OCI-LY7 (cell line): ENCODE measurements at regions not wholly inside any gene's neighbourhood (a gene's known extent, or its start where the extent isn't known, plus 50 kb on each side); places are given as distances from the start of the nearest gene placed in this dataset.

Experiments
- BruUV-seq: library from RNA; stranded (reverse); fragments of 400-500 nt; replicated peaks from 2 replicates; lab custom pipeline; 2021; lab: Mats Ljungman, UMichigan
- CTCF ChIA-PET: fragments of 300-600 bp; sonication (Branson Sonifier 250); formaldehyde crosslinking; loops from one replicate; lab custom pipeline; 2022; ENCODE audit warnings: antibody characterized with exemption; ENCODE audit not compliant: unreplicated experiment; lab: Charles Lee
- POLR2A ChIA-PET: fragments of 300-600 bp; sonication (Branson Sonifier 250); formaldehyde crosslinking; loops from one replicate; lab custom pipeline; 2022; ENCODE audit warnings: antibody characterized with exemption; lab: Charles Lee
- DNase-seq: peaks from one replicate; pipeline ENCODE4 v3.0.0-alpha.2; 2015; ENCODE audit warnings: low spot score
- H2AFZ ChIP-seq: fragments of 200-600 bp; sonication (generic), shearing (Covaris generic); 2 replicates; pipeline ENCODE4 v1.6.1; 2014; ENCODE audit warnings: mild to moderate bottlenecking, antibody characterized with exemption, low read length, moderate library complexity
- H3K27ac ChIP-seq: fragments of 200-600 bp; sonication (generic); 2 replicates; pipeline ENCODE4 v1.5.1; 2014; ENCODE audit warnings: mixed run types, low read depth, mild to moderate bottlenecking, moderate library complexity, low read length, inconsistent platforms; ENCODE audit not compliant: poor library complexity, severe bottlenecking
- H3K36me3 ChIP-seq: fragments of 200-600 bp; sonication (generic); 2 replicates; pipeline ENCODE4 v1.6.1; 2014; ENCODE audit warnings: mild to moderate bottlenecking, antibody characterized with exemption, low read length, moderate library complexity, mixed read lengths; ENCODE audit not compliant: insufficient read depth
- H3K4me1 ChIP-seq: fragments of 200-600 bp; sonication (generic); 2 replicates; pipeline ENCODE4 v1.5.1; 2014; ENCODE audit warnings: mild to moderate bottlenecking, low read length; ENCODE audit not compliant: insufficient read depth, poor library complexity, severe bottlenecking
- H3K4me2 ChIP-seq: fragments of 200-600 bp; sonication (generic); 2 replicates; pipeline ENCODE4 v1.6.1; 2014; ENCODE audit warnings: mild to moderate bottlenecking, low read length
- H3K4me3 ChIP-seq: fragments of 200-600 bp; sonication (generic); 2 replicates; pipeline ENCODE4 v1.5.1; 2014; ENCODE audit warnings: mild to moderate bottlenecking, low read depth, low read length; ENCODE audit not compliant: poor library complexity, severe bottlenecking
- H3K79me2 ChIP-seq: fragments of 200-600 bp; sonication (generic); 2 replicates; pipeline ENCODE4 v1.6.1; 2016; ENCODE audit warnings: low read depth, mild to moderate bottlenecking, low read length, moderate library complexity, mixed read lengths; ENCODE audit not compliant: insufficient read depth
- H3K9me2 ChIP-seq: fragments of 200-600 bp; sonication (generic); 2 replicates; pipeline ENCODE4 v1.6.1; 2016; ENCODE audit warnings: mild to moderate bottlenecking, low read length, mixed read lengths; ENCODE audit not compliant: insufficient read depth
- H3K9me3 ChIP-seq: fragments of 200-600 bp; sonication (generic); 2 replicates; pipeline ENCODE4 v1.6.1; 2014; ENCODE audit warnings: mild to moderate bottlenecking, mixed run types, low read length, mixed read lengths
- H4K20me1 ChIP-seq: fragments of 200-600 bp; sonication (generic); 2 replicates; pipeline ENCODE4 v1.6.1; 2014; ENCODE audit warnings: mild to moderate bottlenecking, antibody characterized with exemption, low read length, moderate library complexity, mixed read lengths; ENCODE audit not compliant: insufficient read depth
- CTCF ChIP-seq: fragments of 200-600 bp; sonication (generic); conservative IDR thresholded peaks from 2 replicates; pipeline ENCODE4 v1.5.1; 2014; ENCODE audit warnings: mild to moderate bottlenecking, antibody characterized with exemption, low read length, moderate library complexity, mixed read lengths
- EZH2phosphoT487 ChIP-seq: fragments of 200-600 bp; sonication (generic); IDR thresholded peaks from 2 replicates; pipeline ENCODE4 v1.6.1; 2018; ENCODE audit warnings: low read depth, borderline replicate concordance, mild to moderate bottlenecking, mixed run types, antibody characterized with exemption, low read length, moderate library complexity, mixed read lengths
- intact Hi-C: fragments of 100-400 bp; cut with micrococcal nuclease; formaldehyde crosslinking; loops from one replicate; pipeline ENCODE4 v1.10.0; 2022; ENCODE audit not compliant: unreplicated experiment

GRCh38 chr4:91746551-91746950, 557.2 kb upstream of the GRID2 start:
- BruUV-seq = no TSS peak
- TF ChIP-seq CTCF = no peak
- no peak for TF ChIP-seq EZH2phosphoT487
- CTCF ChIA-PET = no interaction called here

GRCh38 chr4:91751961-91752360, 551.8 kb upstream of the GRID2 start:
- no TSS peak for BruUV-seq

More at GRCh38 chr4:91746551-91746950, 557.2 kb upstream of the GRID2 start:
- Histone ChIP-seq H3K27ac (no peak overlapping the region), H3K4me3 (no peak overlapping the region), H4K20me1 (no peaks in the 10 kb centered on the region), H3K9me3 (no peaks in the 10 kb centered on the region), H3K36me3 (no peaks in the 10 kb centered on the region), H3K4me1 (no peaks in the 10 kb centered on the region), H3K9me2 (no peaks in the 10 kb centered on the region), H3K4me2 (no peak overlapping the region), H2AFZ (no peak overlapping the region), H3K79me2 (no peaks in the 10 kb centered on the region)
- POLR2A ChIA-PET = no interaction called here
- intact Hi-C loops = no loop called here
- no peak for DNase-seq

More at GRCh38 chr4:91751961-91752360, 551.8 kb upstream of the GRID2 start:
- no peak overlapping the region for H2AFZ ChIP-seq
- H3K4me1 ChIP-seq = no peaks in the 10 kb centered on the region
- DNase-seq = no peak
- no peak overlapping the region for H3K27ac ChIP-seq
- TF ChIP-seq EZH2phosphoT487 (no peak), CTCF (no peak)
- H3K4me2 ChIP-seq = no peak overlapping the region
- H3K9me3 ChIP-seq = no peaks in the 10 kb centered on the region
- ChIA-PET CTCF (no interaction called here), POLR2A (interaction anchor here (0.6 kb wide), 1 partner anchor 1985 kb away, joined by 3 read pairs; no protein-coding TSS in a partner anchor)
- H3K36me3 ChIP-seq = no peaks in the 10 kb centered on the region
- no peak overlapping the region for H3K4me3 ChIP-seq
- H3K79me2 ChIP-seq = no peaks in the 10 kb centered on the region
- intact Hi-C loops = no loop called here
- H4K20me1 ChIP-seq = no peaks in the 10 kb centered on the region
- H3K9me2 ChIP-seq = no peaks in the 10 kb centered on the region
